H1 (cell line): ENCODE measurements at regions not wholly inside any gene's neighbourhood (a gene's known extent, or its start where the extent isn't known, plus 50 kb on each side); places are given as distances from the start of the nearest gene placed in this dataset.

Experiments used
- CHD2 ChIP-seq: IDR thresholded peaks from 2 replicates; pipeline ENCODE4 v1.6.1; 2012; ENCODE audit warnings: low read length, improper control_type of control experiment
- JUN ChIP-seq: IDR thresholded peaks from 2 replicates; pipeline ENCODE4 v1.6.1; 2011; ENCODE audit warnings: low read depth, mild to moderate bottlenecking, improper control_type of control experiment, low read length

DNA sequence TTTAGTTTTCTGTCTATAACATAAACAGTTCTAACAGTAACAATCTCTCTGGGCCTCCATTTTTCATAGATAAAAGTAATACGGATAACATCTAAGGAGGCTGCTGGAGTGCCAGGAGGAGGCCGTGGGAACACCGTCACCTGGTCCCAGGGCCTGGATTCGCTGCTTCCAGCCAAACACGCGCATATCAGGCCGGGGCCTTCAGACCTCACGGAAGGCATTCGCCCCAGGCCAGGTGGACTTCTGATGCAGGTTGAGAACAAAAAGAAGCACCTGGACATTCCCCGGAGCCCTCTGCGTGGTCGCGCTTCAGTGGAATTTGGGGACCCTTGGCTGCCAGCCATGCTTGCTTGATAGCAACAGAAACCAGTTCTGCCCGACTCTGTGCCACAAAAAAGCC, 113.1 kb upstream of the GUCA2B start (continued):
- TF ChIP-seq JUN, result no peak
- TF ChIP-seq CHD2, result no peak
